Cardiac muscle cell (in vitro differentiated cells and primary cell): ENCODE measurements at regions not wholly inside any gene's neighbourhood (a gene's known extent, or its start where the extent isn't known, plus 50 kb on each side); places are given as distances from the start of the nearest gene placed in this dataset.

Experiments
- DNase-seq, 2 donors: peaks; one replicate each; pipeline versions ENCODE4 v3.0.0 to v3.0.0-alpha.2; 2010 to 2017; ENCODE audit warnings: low read depth in 1 of 2, low spot score in 1 of 2
- H3K27ac ChIP-seq: fragments of 200-600 bp; sonication (generic); 2 replicates; pipeline ENCODE4 v1.5.1; 2016
- H3K27me3 ChIP-seq: fragments of 200-600 bp; sonication (generic); 2 replicates; pipeline ENCODE4 v1.6.0; 2016; ENCODE audit warnings: control low read depth
- H3K36me3 ChIP-seq: fragments of 200-600 bp; sonication (generic); 2 replicates; pipeline ENCODE4 v1.5.1; 2016; ENCODE audit warnings: control low read depth
- H3K4me1 ChIP-seq: fragments of 200-600 bp; sonication (generic); 2 replicates; pipeline ENCODE4 v1.8.1; 2017; ENCODE audit warnings: low read depth, mild to moderate bottlenecking, mixed run types
- H3K4me3 ChIP-seq: fragments of 200-600 bp; sonication (generic); 2 replicates; pipeline ENCODE4 v1.5.1; 2016; ENCODE audit warnings: mild to moderate bottlenecking
- H3K9me3 ChIP-seq: fragments of 200-600 bp; sonication (generic); 2 replicates; pipeline ENCODE4 v1.5.1; 2017; ENCODE audit warnings: low read depth, mild to moderate bottlenecking, control low read depth
- TF ChIP-seq, protein P1 (sequence below): IDR thresholded peaks from 2 replicates; pipeline ENCODE4 v1.5.1; 2012; ENCODE audit warnings: low read depth, mild to moderate bottlenecking, low read length

DNA sequence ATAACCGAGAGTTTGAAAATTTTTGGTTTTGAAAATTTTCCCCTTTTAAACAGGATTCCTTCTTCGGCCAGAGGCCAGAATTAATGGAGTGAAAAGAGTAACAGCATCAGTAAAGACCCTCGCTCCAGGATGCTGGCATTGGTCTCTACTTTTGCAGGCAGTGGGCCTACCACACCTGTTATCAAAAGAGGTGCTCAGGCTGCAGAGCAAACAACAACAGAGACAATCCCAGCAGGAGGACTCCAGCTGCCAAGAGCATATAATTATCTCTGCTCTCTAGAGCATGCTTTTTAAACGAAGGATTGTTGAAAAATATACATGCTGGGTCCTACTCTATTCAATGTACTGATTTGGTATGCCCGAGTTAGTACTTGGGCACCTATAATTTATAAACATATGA is 1048.5 kb downstream of the PLA2G4A start:
- Histone ChIP-seq H3K4me3 (no peak overlapping the region), H3K9me3 (no peaks in the 10 kb centered on the region), H3K36me3 (no peaks in the 10 kb centered on the region), H3K27me3 (no peaks in the 10 kb centered on the region), H3K27ac (no peak overlapping the region), H3K4me1 (no peaks in the 10 kb centered on the region)
- TF ChIP-seq, protein P1, sequence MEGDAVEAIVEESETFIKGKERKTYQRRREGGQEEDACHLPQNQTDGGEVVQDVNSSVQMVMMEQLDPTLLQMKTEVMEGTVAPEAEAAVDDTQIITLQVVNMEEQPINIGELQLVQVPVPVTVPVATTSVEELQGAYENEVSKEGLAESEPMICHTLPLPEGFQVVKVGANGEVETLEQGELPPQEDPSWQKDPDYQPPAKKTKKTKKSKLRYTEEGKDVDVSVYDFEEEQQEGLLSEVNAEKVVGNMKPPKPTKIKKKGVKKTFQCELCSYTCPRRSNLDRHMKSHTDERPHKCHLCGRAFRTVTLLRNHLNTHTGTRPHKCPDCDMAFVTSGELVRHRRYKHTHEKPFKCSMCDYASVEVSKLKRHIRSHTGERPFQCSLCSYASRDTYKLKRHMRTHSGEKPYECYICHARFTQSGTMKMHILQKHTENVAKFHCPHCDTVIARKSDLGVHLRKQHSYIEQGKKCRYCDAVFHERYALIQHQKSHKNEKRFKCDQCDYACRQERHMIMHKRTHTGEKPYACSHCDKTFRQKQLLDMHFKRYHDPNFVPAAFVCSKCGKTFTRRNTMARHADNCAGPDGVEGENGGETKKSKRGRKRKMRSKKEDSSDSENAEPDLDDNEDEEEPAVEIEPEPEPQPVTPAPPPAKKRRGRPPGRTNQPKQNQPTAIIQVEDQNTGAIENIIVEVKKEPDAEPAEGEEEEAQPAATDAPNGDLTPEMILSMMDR, result no peak
- no peak for DNase-seq

DNA sequence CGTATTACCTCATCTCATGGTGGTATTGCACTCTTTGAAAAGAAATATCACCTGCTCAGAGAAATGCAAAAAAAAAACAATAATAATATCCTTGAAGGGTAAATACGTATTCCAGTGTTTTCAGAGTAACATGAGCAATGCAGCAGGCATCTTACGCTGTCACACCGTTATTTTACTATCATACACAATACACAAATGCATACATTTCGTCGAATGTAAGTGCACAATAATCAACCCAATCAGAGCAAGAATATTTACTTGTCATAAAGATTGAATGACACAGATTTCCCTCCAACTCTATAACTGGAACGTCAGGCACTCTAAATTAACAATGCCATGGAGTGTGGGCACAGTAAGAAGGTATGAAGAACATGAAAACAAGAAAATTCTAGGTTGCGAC is 1050.1 kb downstream of the PLA2G4A start:
- H3K4me3 ChIP-seq, result no peak overlapping the region
- no peak overlapping the region for H3K27ac ChIP-seq
- H3K4me1 ChIP-seq, result no peaks in the 10 kb centered on the region
- TF ChIP-seq, protein P1, result no peak
- DNase-seq, result no peak
- no peaks in the 10 kb centered on the region for H3K36me3 ChIP-seq
- no peaks in the 10 kb centered on the region for H3K27me3 ChIP-seq
- H3K9me3 ChIP-seq, result no peaks in the 10 kb centered on the region

DNA sequence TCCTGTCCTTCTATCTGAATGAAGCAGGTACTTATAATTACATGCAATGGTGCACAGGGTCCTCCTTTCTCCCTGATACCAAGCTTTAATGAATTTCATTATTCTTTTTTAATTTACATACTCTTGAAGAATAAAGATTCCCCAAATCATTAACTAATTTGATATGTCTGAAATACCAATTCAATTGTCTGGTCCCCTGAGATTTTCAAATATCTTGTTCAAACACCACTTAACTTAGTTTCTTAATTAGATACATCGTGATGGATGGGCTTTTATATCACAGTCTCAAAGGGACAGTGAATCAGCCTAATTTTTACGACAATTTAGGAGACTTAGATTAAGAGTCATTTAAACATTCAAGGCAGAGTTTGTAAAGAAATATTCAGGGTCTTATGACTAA is 1054.6 kb downstream of the PLA2G4A start:
- no peaks in the 10 kb centered on the region for H3K27me3 ChIP-seq
- H3K4me1 ChIP-seq, result no peaks in the 10 kb centered on the region
- DNase-seq, result no peak
- TF ChIP-seq, protein P1, result no peak
- H3K27ac ChIP-seq, result no peak overlapping the region
- H3K4me3 ChIP-seq, result no peak overlapping the region
- no peaks in the 10 kb centered on the region for H3K36me3 ChIP-seq
- H3K9me3 ChIP-seq, result no peaks in the 10 kb centered on the region

DNA sequence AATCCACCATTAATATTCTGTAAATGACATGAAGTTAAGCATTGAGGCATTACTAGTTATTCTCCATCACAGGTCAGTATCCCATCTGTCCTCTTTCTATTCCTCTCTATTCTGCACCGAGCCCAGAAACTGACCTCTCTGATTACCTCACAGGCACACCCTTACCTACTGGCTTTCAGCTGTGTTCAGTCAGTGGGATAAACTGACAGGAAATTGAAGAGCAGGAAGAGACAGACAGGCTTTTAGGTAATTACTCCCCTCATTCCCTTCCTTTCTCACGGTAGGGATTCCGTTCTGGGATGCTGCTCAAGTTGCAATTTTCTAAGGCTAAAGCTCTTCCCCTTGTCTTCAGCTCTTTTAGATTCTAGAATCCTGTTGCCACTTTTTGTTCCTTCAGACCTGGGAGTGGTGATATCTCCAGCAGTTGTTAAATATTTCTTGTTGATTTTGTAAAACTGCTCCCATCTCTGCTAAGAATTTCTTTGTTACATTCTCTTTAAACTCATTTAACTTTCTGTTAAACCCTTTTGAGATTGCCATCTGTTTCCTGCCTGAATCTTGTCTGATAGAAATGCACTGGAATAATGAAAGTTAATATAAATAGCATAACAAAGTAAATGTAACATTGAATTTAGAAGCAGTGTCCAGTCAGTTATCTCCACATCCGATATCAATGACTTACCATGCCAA is 1063.4 kb downstream of the PLA2G4A start:
- no peaks in the 10 kb centered on the region for H3K36me3 ChIP-seq
- H3K9me3 ChIP-seq, result no peaks in the 10 kb centered on the region
- H3K27me3 ChIP-seq, result no peaks in the 10 kb centered on the region
- H3K4me3 ChIP-seq, result no peak overlapping the region
- DNase-seq, result no peak
- no peaks in the 10 kb centered on the region for H3K4me1 ChIP-seq
- no peak overlapping the region for H3K27ac ChIP-seq
- TF ChIP-seq, protein P1, result no peak

DNA sequence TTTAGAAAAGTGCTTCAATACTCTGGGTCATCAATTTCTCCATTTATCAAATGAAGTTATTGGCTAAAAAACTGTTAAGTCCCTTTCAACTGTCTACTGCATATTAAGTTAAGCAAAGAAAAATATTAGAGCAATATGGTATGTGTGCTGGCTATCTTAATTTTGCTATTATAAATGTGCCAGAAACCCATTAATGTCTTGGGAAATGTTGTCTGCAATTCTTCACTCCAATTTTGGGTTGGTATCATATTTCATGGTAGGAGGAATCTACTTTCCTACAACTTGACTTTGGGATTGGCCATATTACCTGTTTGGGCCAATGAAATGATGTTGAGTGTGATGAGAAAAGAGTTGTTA is 1063.9 kb downstream of the PLA2G4A start:
- TF ChIP-seq, protein P1, result no peak
- no peak for DNase-seq

More for the DNA sequence above, 1063.9 kb downstream of the PLA2G4A start:
- H3K4me1 ChIP-seq, result no peaks in the 10 kb centered on the region
- H3K27ac ChIP-seq, result no peak overlapping the region
- H3K27me3 ChIP-seq, result no peaks in the 10 kb centered on the region
- H3K9me3 ChIP-seq, result no peaks in the 10 kb centered on the region
- H3K36me3 ChIP-seq, result no peaks in the 10 kb centered on the region
- no peak overlapping the region for H3K4me3 ChIP-seq
